PC-9 (cell line): ENCODE measurements at regions not wholly inside any gene's neighbourhood (a gene's known extent, or its start where the extent isn't known, plus 50 kb on each side); places are given as distances from the start of the nearest gene placed in this dataset.
A peak's percentile ranks its signal among the peaks of the same experiment; 100 is the strongest.

Experiments
- BruUV-seq: library from RNA; stranded (reverse); fragments of 400-500 nt; replicated peaks from 2 replicates; lab custom pipeline; 2021; lab: Mats Ljungman, UMichigan
- CTCF ChIA-PET: fragments of 300-600 bp; sonication (Branson Sonifier 250); formaldehyde crosslinking; loops from one replicate; lab custom pipeline; 2022; ENCODE audit warnings: antibody characterized with exemption; lab: Charles Lee
- POLR2A ChIA-PET: fragments of 300-600 bp; sonication (Branson Sonifier 250); formaldehyde crosslinking; loops from one replicate; lab custom pipeline; 2022; ENCODE audit warnings: antibody characterized with exemption; ENCODE audit not compliant: unreplicated experiment; lab: Charles Lee
- DNase-seq, 2 experiments: peaks; one replicate each; pipeline versions ENCODE4 v3.0.0 to v3.0.0-alpha.2; 2015 to 2022; ENCODE audit warnings: mixed read lengths in 1 of 2
- H2AFZ ChIP-seq: fragments of 200-600 bp; sonication (generic); 2 replicates; pipeline ENCODE4 v1.8.1; 2017; ENCODE audit warnings: antibody characterized with exemption
- H3F3A ChIP-seq: fragments of 200-600 bp; sonication (generic); 2 replicates; pipeline ENCODE4 v1.8.1; 2017; ENCODE audit warnings: antibody characterized with exemption, mild to moderate bottlenecking, low read depth; ENCODE audit not compliant: insufficient read depth
- H3K27ac ChIP-seq: fragments of 200-600 bp; sonication (generic); 2 replicates; pipeline ENCODE4 v1.6.1; 2016; ENCODE audit warnings: mixed run types
- H3K27me3 ChIP-seq: fragments of 200-600 bp; sonication (generic); 2 replicates; pipeline ENCODE4 v1.6.1; 2016; ENCODE audit warnings: low read depth, mixed run types; ENCODE audit not compliant: insufficient read depth
- H3K36me3 ChIP-seq: fragments of 200-600 bp; sonication (generic); 2 replicates; pipeline ENCODE4 v1.6.1; 2016; ENCODE audit warnings: low read depth, mixed run types
- H3K4me1 ChIP-seq: fragments of 200-600 bp; sonication (generic); replicated peaks from 2 replicates; pipeline ENCODE4 v1.6.1; 2016; ENCODE audit warnings: mixed run types; ENCODE audit not compliant: insufficient read depth
- H3K4me2 ChIP-seq: fragments of 200-600 bp; sonication (generic); 2 replicates; pipeline ENCODE4 v1.6.1; 2017; ENCODE audit warnings: mixed run types
- H3K4me3 ChIP-seq: fragments of 200-600 bp; sonication (generic); 2 replicates; pipeline ENCODE4 v1.6.1; 2016; ENCODE audit warnings: mixed run types
- H3K79me2 ChIP-seq: fragments of 200-600 bp; sonication (generic); 2 replicates; pipeline ENCODE4 v1.6.1; 2017; ENCODE audit warnings: low read depth, mixed run types
- H3K9me2 ChIP-seq: fragments of 200-600 bp; sonication (generic); 2 replicates; pipeline ENCODE4 v1.8.1; 2017; ENCODE audit warnings: mild to moderate bottlenecking; ENCODE audit not compliant: insufficient read depth
- H3K9me3 ChIP-seq: fragments of 200-600 bp; sonication (generic); 2 replicates; pipeline ENCODE4 v1.8.1; 2016; ENCODE audit warnings: low read depth; ENCODE audit not compliant: insufficient read depth
- H4K20me1 ChIP-seq: fragments of 200-600 bp; sonication (generic); 2 replicates; pipeline ENCODE4 v1.8.1; 2017; ENCODE audit not compliant: insufficient read depth
- EZH2 ChIP-seq: fragments of 200-600 bp; sonication (generic); IDR thresholded peaks from 2 replicates; pipeline ENCODE4 v1.8.0; 2017; ENCODE audit warnings: antibody characterized with exemption, low read depth
- intact Hi-C: fragments of 100-400 bp; cut with micrococcal nuclease; formaldehyde crosslinking; loops from one replicate; pipeline ENCODE4 v1.10.0; 2022; ENCODE audit not compliant: unreplicated experiment
- TF ChIP-seq, protein P1 (sequence below): fragments of 200-600 bp; sonication (generic); conservative IDR thresholded peaks from 2 replicates; pipeline ENCODE4 v1.6.1; 2017; ENCODE audit warnings: mixed run types, antibody characterized with exemption, mild to moderate bottlenecking, moderate library complexity

- no peaks in the 10 kb centered on the region for H3K9me2 ChIP-seq
Observed at GRCh38 chr6:47132724-47133123, 90.6 kb upstream of the ADGRF1 start.

GRCh38 chr6:47131773-47132172 is 89.6 kb upstream of the ADGRF1 start:
- Histone ChIP-seq H4K20me1 (no peaks in the 10 kb centered on the region), H3K79me2 (peaks cover 13% of the 10 kb centered on the region; the same call in 1 of the 2 replicates), H3K4me2 (no peak overlapping the region), H3K9me2 (no peaks in the 10 kb centered on the region), H3K4me1 (peaks cover 89% of the 10 kb centered on the region), H3K9me3 (no peaks in the 10 kb centered on the region), H3K36me3 (no peaks in the 10 kb centered on the region), H3K27ac (peak overlapping the region; percentile 100; the same call in 1 of the 2 replicates), H3K27me3 (no peaks in the 10 kb centered on the region), H2AFZ (no peak overlapping the region), H3F3A (peaks cover 30% of the 10 kb centered on the region), H3K4me3 (no peak overlapping the region)
- TF ChIP-seq EZH2: no peak
- TF ChIP-seq, protein P1, sequence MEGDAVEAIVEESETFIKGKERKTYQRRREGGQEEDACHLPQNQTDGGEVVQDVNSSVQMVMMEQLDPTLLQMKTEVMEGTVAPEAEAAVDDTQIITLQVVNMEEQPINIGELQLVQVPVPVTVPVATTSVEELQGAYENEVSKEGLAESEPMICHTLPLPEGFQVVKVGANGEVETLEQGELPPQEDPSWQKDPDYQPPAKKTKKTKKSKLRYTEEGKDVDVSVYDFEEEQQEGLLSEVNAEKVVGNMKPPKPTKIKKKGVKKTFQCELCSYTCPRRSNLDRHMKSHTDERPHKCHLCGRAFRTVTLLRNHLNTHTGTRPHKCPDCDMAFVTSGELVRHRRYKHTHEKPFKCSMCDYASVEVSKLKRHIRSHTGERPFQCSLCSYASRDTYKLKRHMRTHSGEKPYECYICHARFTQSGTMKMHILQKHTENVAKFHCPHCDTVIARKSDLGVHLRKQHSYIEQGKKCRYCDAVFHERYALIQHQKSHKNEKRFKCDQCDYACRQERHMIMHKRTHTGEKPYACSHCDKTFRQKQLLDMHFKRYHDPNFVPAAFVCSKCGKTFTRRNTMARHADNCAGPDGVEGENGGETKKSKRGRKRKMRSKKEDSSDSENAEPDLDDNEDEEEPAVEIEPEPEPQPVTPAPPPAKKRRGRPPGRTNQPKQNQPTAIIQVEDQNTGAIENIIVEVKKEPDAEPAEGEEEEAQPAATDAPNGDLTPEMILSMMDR: no peak
- intact Hi-C loops: no loop called here
- no TSS peak for BruUV-seq
- ChIA-PET CTCF (no interaction called here), POLR2A (no interaction called here)
- DNase-seq: peak in 1 of 2 experiments; percentile 44

More at GRCh38 chr6:47132724-47133123, 90.6 kb upstream of the ADGRF1 start:
- peak in 1 of 2 experiments; percentile 54 for DNase-seq
- H3F3A ChIP-seq: peaks cover 39% of the 10 kb centered on the region
- H2AFZ ChIP-seq: no peak overlapping the region
- no TSS peak for BruUV-seq
- peaks cover 13% of the 10 kb centered on the region; the same call in 1 of the 2 replicates for H3K79me2 ChIP-seq
- TF ChIP-seq EZH2: no peak
- TF ChIP-seq, protein P1: no peak
- H3K4me2 ChIP-seq: no peak overlapping the region
- peak overlapping the region; percentile 100; the same call in 1 of the 2 replicates for H3K27ac ChIP-seq
- no peaks in the 10 kb centered on the region for H3K36me3 ChIP-seq
- H3K27me3 ChIP-seq: no peaks in the 10 kb centered on the region
- H3K4me1 ChIP-seq: peaks cover 89% of the 10 kb centered on the region
- H3K9me3 ChIP-seq: no peaks in the 10 kb centered on the region
- H3K4me3 ChIP-seq: no peak overlapping the region
- CTCF ChIA-PET: no interaction called here
- no peaks in the 10 kb centered on the region for H4K20me1 ChIP-seq
- intact Hi-C loops: no loop called here
- POLR2A ChIA-PET: no interaction called here

DNA sequence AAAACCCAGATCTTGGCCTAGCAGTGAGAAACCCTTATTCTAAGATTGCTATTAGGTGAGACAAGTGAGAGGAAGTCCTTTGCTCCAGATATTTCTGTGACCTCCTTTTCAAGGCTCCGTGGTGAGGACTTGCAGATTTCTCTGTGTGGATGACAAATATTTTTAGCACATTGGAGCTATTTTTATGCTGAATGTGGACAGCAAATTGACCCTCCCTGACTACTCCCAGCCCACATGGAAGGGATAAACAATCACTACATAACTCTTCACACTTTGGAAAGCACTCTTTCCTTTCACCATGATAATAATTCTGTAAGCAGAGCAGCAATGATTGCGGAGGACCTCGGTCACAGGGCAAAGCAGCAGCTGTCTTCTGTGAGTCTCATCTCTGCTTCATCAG is 88.0 kb upstream of the ADGRF1 start:
- Histone ChIP-seq H3K9me2 (no peaks in the 10 kb centered on the region), H3K79me2 (0 out of 2 replicates have a peak, but pooled peaks cover 8% of the 10 kb centered on the region), H3K27me3 (no peaks in the 10 kb centered on the region), H3K4me1 (peaks cover 84% of the 10 kb centered on the region), H3K4me2 (no peak overlapping the region), H3K27ac (no peak overlapping the region), H3K36me3 (no peaks in the 10 kb centered on the region), H3K9me3 (no peaks in the 10 kb centered on the region), H4K20me1 (no peaks in the 10 kb centered on the region), H3F3A (peaks cover 16% of the 10 kb centered on the region), H3K4me3 (no peak overlapping the region), H2AFZ (no peak overlapping the region)
- BruUV-seq: no TSS peak
- POLR2A ChIA-PET: no interaction called here
- CTCF ChIA-PET: no interaction called here
- intact Hi-C loops: no loop called here
- TF ChIP-seq, protein P1: no peak
- no peak for TF ChIP-seq EZH2
- no peak for DNase-seq
